22Rv1 (cell line): ENCODE measurements at regions not wholly inside any gene's neighbourhood (a gene's known extent, or its start where the extent isn't known, plus 50 kb on each side); places are given as distances from the start of the nearest gene placed in this dataset.

Source experiments
- CTCF ChIP-seq: fragments of 450-650 bp; IDR thresholded peaks from 2 replicates; pipeline ENCODE4 v1.5.1; 2017; ENCODE audit warnings: mild to moderate bottlenecking
- ZFX ChIP-seq: fragments of 450-650 bp; IDR thresholded peaks from 2 replicates; pipeline ENCODE4 v1.6.1; 2017; ENCODE audit warnings: antibody characterized with exemption, borderline replicate concordance

GRCh38 chr2:12828980-12829379 lies 112.2 kb downstream of the TRIB2 start:
- TF ChIP-seq CTCF (no peak), ZFX (no peak)
